Gastroesophageal sphincter (tissue), 4 donors: ENCODE measurements at regions not wholly inside any gene's neighbourhood (a gene's known extent, or its start where the extent isn't known, plus 50 kb on each side); places are given as distances from the start of the nearest gene placed in this dataset.

Experiments used
- ATAC-seq: fragments of 150-250 bp; one replicate; pipeline ENCODE4 v1.9.1; 2016; ENCODE audit warnings: mild to moderate bottlenecking, moderate library complexity
- H3K27ac ChIP-seq, 4 donors: fragments of 200-600 bp; sonication (generic) in 3 of 4; 1 replicate in 3 of 4; 2 replicates in 1 of 4; pipeline ENCODE4 v1.5.1; 2016 to 2019
- H3K27me3 ChIP-seq: fragments of 200-600 bp; sonication (generic); one replicate; pipeline ENCODE4 v1.5.1; 2019
- H3K36me3 ChIP-seq, 2 donors: fragments of 200-600 bp; sonication (generic); one replicate each; pipeline ENCODE4 v1.5.1; 2019; ENCODE audit warnings: control low read depth in 1 of 2
- H3K4me1 ChIP-seq, 3 donors: fragments of 200-600 bp; sonication (generic); 1 replicate in 2 of 3; 2 replicates in 1 of 3; pipeline ENCODE4 v1.5.1; 2016 to 2019; ENCODE audit warnings: control low read depth in 2 of 3
- H3K4me3 ChIP-seq, 2 donors: fragments of 200-600 bp; sonication (generic); one replicate each; pipeline ENCODE4 v1.5.1; 2019; ENCODE audit warnings: mild to moderate bottlenecking in 1 of 2, moderate library complexity in 1 of 2
- H3K9me3 ChIP-seq, 3 donors: fragments of 200-600 bp; sonication (generic); one replicate each; pipeline ENCODE4 v1.5.1; 2017 to 2019; ENCODE audit warnings: control low read depth in 2 of 3
- CTCF ChIP-seq, 4 experiments: fragments of 200-600 bp in 2 of 4; fragments of 450-650 bp in 2 of 4; sonication (generic) in 1 of 4; IDR thresholded peaks; one replicate each; pipeline ENCODE4 v1.5.1; 2017 to 2019; ENCODE audit warnings: antibody characterized with exemption in 4 of 4, mild to moderate bottlenecking in 2 of 4, moderate library complexity in 2 of 4
- EP300 ChIP-seq: sonication (generic); formaldehyde crosslinking; IDR thresholded peaks from one replicate; pipeline ENCODE4 v1.6.1; 2017; ENCODE audit warnings: antibody characterized with exemption, mild to moderate bottlenecking
- POLR2A ChIP-seq, 2 donors: fragments of 450-650 bp; IDR thresholded peaks; one replicate each; pipeline ENCODE4 v1.6.1; 2017; ENCODE audit warnings: antibody characterized with exemption in 2 of 2, mild to moderate bottlenecking in 2 of 2, moderate library complexity in 1 of 2
- POLR2AphosphoS5 ChIP-seq: sonication (generic); formaldehyde crosslinking; IDR thresholded peaks from one replicate; pipeline ENCODE4 v1.6.1; 2017; ENCODE audit warnings: antibody characterized with exemption
- WGBS, 2 donors: methylation state at CpG; one replicate each; pipeline ENCODE4 v1.1.5; 2018; ENCODE audit warnings: low coverage in 1 of 2; 5-methylcytosine and 5-hydroxymethylcytosine counted together

- no peak overlapping the region for H3K27ac ChIP-seq
- peaks cover 17% of the 10 kb centered on the region for H3K27me3 ChIP-seq
- no peaks in the 10 kb centered on the region for H3K9me3 ChIP-seq
- H3K4me1 ChIP-seq: no peaks in the 10 kb centered on the region
- H3K4me3 ChIP-seq: no peak overlapping the region
- 52 to 55% methylated on average over 3 of the region's 3 CpGs for WGBS, 2 donors
- no peak for ATAC-seq
- TF ChIP-seq POLR2AphosphoS5: no peak
- no peaks in the 10 kb centered on the region for H3K36me3 ChIP-seq
Observed at GRCh38 chr18:57270156-57270555, 82.2 kb upstream of the ST8SIA3 start.

- no peak for ATAC-seq
- H3K4me3 ChIP-seq: no peak overlapping the region
- no peaks in the 10 kb centered on the region for H3K36me3 ChIP-seq
- no peaks in the 10 kb centered on the region for H3K4me1 ChIP-seq
- no peaks in the 10 kb centered on the region for H3K9me3 ChIP-seq
- H3K27ac ChIP-seq: no peak overlapping the region
- TF ChIP-seq POLR2A (IDR thresholded peaks at IDR 0.05): no peak
- no peak for TF ChIP-seq CTCF (IDR thresholded peaks at IDR 0.05)
- TF ChIP-seq EP300: no peak
- no peak for TF ChIP-seq POLR2AphosphoS5
- peaks cover 17% of the 10 kb centered on the region for H3K27me3 ChIP-seq
- WGBS, 2 donors: 28 to 37% methylated on average over 2 to 3 of the region's 3 CpGs
Observed at GRCh38 chr18:57273194-57273593, 79.2 kb upstream of the ST8SIA3 start.

- Histone ChIP-seq H3K4me1 (no peaks in the 10 kb centered on the region), H3K36me3 (no peaks in the 10 kb centered on the region), H3K27me3 (peaks cover 17% of the 10 kb centered on the region), H3K27ac (no peak overlapping the region), H3K9me3 (no peaks in the 10 kb centered on the region), H3K4me3 (no peak overlapping the region)
- WGBS, 2 donors: 14% methylated on average over 1 of the region's 3 CpGs; no CpG with 5 or more reads in 1 of the 2 donors
- no peak for ATAC-seq
- no peak for TF ChIP-seq EP300
- no peak for TF ChIP-seq CTCF (IDR thresholded peaks at IDR 0.05)
- no peak for TF ChIP-seq POLR2A (IDR thresholded peaks at IDR 0.05)
- TF ChIP-seq POLR2AphosphoS5: no peak
Observed at GRCh38 chr18:57275111-57275510, 77.2 kb upstream of the ST8SIA3 start.

- Histone ChIP-seq H3K27ac (no peak overlapping the region), H3K27me3 (peaks cover 9% of the 10 kb centered on the region), H3K9me3 (no peaks in the 10 kb centered on the region), H3K36me3 (no peaks in the 10 kb centered on the region), H3K4me3 (no peak overlapping the region), H3K4me1 (no peaks in the 10 kb centered on the region)
- no peak for TF ChIP-seq POLR2A (IDR thresholded peaks at IDR 0.05)
- no peak for TF ChIP-seq POLR2AphosphoS5
- TF ChIP-seq EP300: no peak
- no peak for TF ChIP-seq CTCF (IDR thresholded peaks at IDR 0.05)
- WGBS, 2 donors: 53 to 68% methylated on average over 2 of the region's 2 CpGs
- no peak for ATAC-seq
Observed at GRCh38 chr18:57276829-57277228, 75.5 kb upstream of the ST8SIA3 start.

GRCh38 chr18:57278933-57279332 lies 73.4 kb upstream of the ST8SIA3 start:
- peaks cover 0 to 4% (median 0%) of the 10 kb centered on the region in 3 donors for H3K9me3 ChIP-seq
- TF ChIP-seq POLR2AphosphoS5 (no peak), EP300 (no peak), CTCF (IDR thresholded peaks at IDR 0.05) (no peak), POLR2A (IDR thresholded peaks at IDR 0.05) (no peak)
- H3K27ac ChIP-seq: no peak overlapping the region
- ATAC-seq: no peak
- no peaks in the 10 kb centered on the region for H3K27me3 ChIP-seq
- no peak overlapping the region for H3K4me3 ChIP-seq
- H3K36me3 ChIP-seq: no peaks in the 10 kb centered on the region
- no peaks in the 10 kb centered on the region for H3K4me1 ChIP-seq
